OCI-LY1 (cell line): ENCODE measurements at regions not wholly inside any gene's neighbourhood (a gene's known extent, or its start where the extent isn't known, plus 50 kb on each side); places are given as distances from the start of the nearest gene placed in this dataset.

Source experiments
- H2AFZ ChIP-seq: fragments of 200-600 bp; sonication (generic), shearing (Covaris generic); 2 replicates; pipeline ENCODE4 v1.6.0; 2014; ENCODE audit warnings: antibody characterized with exemption, mild to moderate bottlenecking, low read length
- H3F3A ChIP-seq: fragments of 200-600 bp; sonication (generic), shearing (Covaris generic); 2 replicates; pipeline ENCODE4 v1.6.0; 2014; ENCODE audit warnings: mild to moderate bottlenecking, antibody characterized with exemption, low read length, moderate library complexity; ENCODE audit not compliant: insufficient read depth
- H3K27ac ChIP-seq: fragments of 200-600 bp; sonication (generic); 2 replicates; pipeline ENCODE4 v1.5.1; 2014; ENCODE audit warnings: low read length, mixed run types, mild to moderate bottlenecking, low read depth; ENCODE audit not compliant: poor library complexity, severe bottlenecking
- H3K27me3 ChIP-seq: fragments of 200-600 bp; sonication (generic); 2 replicates; pipeline ENCODE4 v1.6.0; 2014; ENCODE audit warnings: antibody characterized with exemption, mild to moderate bottlenecking, low read length, moderate library complexity; ENCODE audit not compliant: insufficient read depth
- H3K36me3 ChIP-seq: fragments of 200-600 bp; sonication (generic); 2 replicates; pipeline ENCODE4 v1.6.1; 2014; ENCODE audit warnings: mild to moderate bottlenecking, antibody characterized with exemption, low read length, moderate library complexity, mixed read lengths; ENCODE audit not compliant: insufficient read depth
- H3K4me1 ChIP-seq: fragments of 200-600 bp; sonication (generic); 2 replicates; pipeline ENCODE4 v1.5.1; 2014; ENCODE audit warnings: mild to moderate bottlenecking, low read length, moderate library complexity; ENCODE audit not compliant: insufficient read depth, severe bottlenecking
- H3K4me2 ChIP-seq: fragments of 200-600 bp; sonication (generic), shearing (Covaris generic); 2 replicates; pipeline ENCODE4 v1.6.1; 2014; ENCODE audit warnings: low read length
- H3K4me3 ChIP-seq: fragments of 200-600 bp; sonication (generic); 2 replicates; pipeline ENCODE4 v1.5.1; 2014; ENCODE audit warnings: low read length, low read depth, mild to moderate bottlenecking, mixed read lengths; ENCODE audit not compliant: poor library complexity, severe bottlenecking
- H3K79me2 ChIP-seq: fragments of 200-600 bp; shearing (Covaris generic); 2 replicates; pipeline ENCODE4 v1.6.1; 2016; ENCODE audit warnings: mixed run types, low read length, mixed read lengths; ENCODE audit not compliant: insufficient read depth
- H3K9ac ChIP-seq: fragments of 200-600 bp; sonication (generic), shearing (Covaris generic); 2 replicates; pipeline ENCODE4 v1.6.1; 2014; ENCODE audit warnings: mild to moderate bottlenecking, low read length, mixed read lengths
- H3K9me2 ChIP-seq: fragments of 200-600 bp; sonication (generic), shearing (Covaris generic); 2 replicates; pipeline ENCODE4 v1.6.1; 2014; ENCODE audit warnings: low read depth, mild to moderate bottlenecking, low read length, mixed read lengths
- H3K9me3 ChIP-seq: fragments of 200-600 bp; shearing (Covaris generic); 2 replicates; pipeline ENCODE4 v1.6.1; 2014; ENCODE audit warnings: low read length, mixed read lengths
- H4K20me1 ChIP-seq: fragments of 200-600 bp; sonication (generic), shearing (Covaris generic); 2 replicates; pipeline ENCODE4 v1.6.0; 2016; ENCODE audit warnings: mild to moderate bottlenecking, low read length; ENCODE audit not compliant: insufficient read depth
- CTCF ChIP-seq: fragments of 200-600 bp; sonication (generic), shearing (Covaris generic); IDR thresholded peaks from 2 replicates; pipeline ENCODE4 v1.5.1; 2017; ENCODE audit warnings: mild to moderate bottlenecking, antibody characterized with exemption, low read length, moderate library complexity, mixed read lengths
- EZH2 ChIP-seq: fragments of 200-600 bp; sonication (generic), shearing (Covaris generic); IDR thresholded peaks from 2 replicates; pipeline ENCODE4 v1.8.0; 2017; ENCODE audit warnings: borderline replicate concordance, mixed run types, mild to moderate bottlenecking, antibody characterized with exemption, low read length, moderate library complexity, mixed read lengths

GRCh38 chr14:87705439-87705896 is 287.5 kb downstream of the GALC start:
- no peak for TF ChIP-seq CTCF
- no peak for TF ChIP-seq EZH2
- Histone ChIP-seq H3K9ac (no peak overlapping the region), H3K36me3 (no peaks in the 10 kb centered on the region), H3K4me2 (no peak overlapping the region), H2AFZ (no peak overlapping the region), H3K79me2 (no peaks in the 10 kb centered on the region), H3F3A (no peaks in the 10 kb centered on the region), H3K27me3 (no peaks in the 10 kb centered on the region), H3K9me2 (no peaks in the 10 kb centered on the region), H3K27ac (no peak overlapping the region), H3K9me3 (no peaks in the 10 kb centered on the region), H3K4me1 (no peaks in the 10 kb centered on the region), H4K20me1 (no peaks in the 10 kb centered on the region), H3K4me3 (no peak overlapping the region)

- H3K9ac ChIP-seq = no peak overlapping the region
- no peaks in the 10 kb centered on the region for H3K4me1 ChIP-seq
- H3K4me2 ChIP-seq = no peak overlapping the region
- H3K9me2 ChIP-seq = no peaks in the 10 kb centered on the region
- no peaks in the 10 kb centered on the region for H3K79me2 ChIP-seq
- TF ChIP-seq EZH2 (no peak), CTCF (no peak)
- no peak overlapping the region for H2AFZ ChIP-seq
- no peaks in the 10 kb centered on the region for H3K36me3 ChIP-seq
- no peaks in the 10 kb centered on the region for H4K20me1 ChIP-seq
- H3K27ac ChIP-seq = no peak overlapping the region
- H3K9me3 ChIP-seq = no peaks in the 10 kb centered on the region
- H3K27me3 ChIP-seq = no peaks in the 10 kb centered on the region
- H3K4me3 ChIP-seq = no peak overlapping the region
- no peaks in the 10 kb centered on the region for H3F3A ChIP-seq
Measured at GRCh38 chr14:87698481-87698880, 294.5 kb downstream of the GALC start.

GRCh38 chr14:87696485-87696884 is 296.5 kb downstream of the GALC start:
- Histone ChIP-seq H3K36me3 (no peaks in the 10 kb centered on the region), H2AFZ (no peak overlapping the region), H3F3A (no peaks in the 10 kb centered on the region), H3K4me1 (no peaks in the 10 kb centered on the region), H4K20me1 (no peaks in the 10 kb centered on the region), H3K27me3 (no peaks in the 10 kb centered on the region), H3K79me2 (no peaks in the 10 kb centered on the region), H3K9me2 (no peaks in the 10 kb centered on the region), H3K9me3 (no peaks in the 10 kb centered on the region), H3K4me2 (no peak overlapping the region), H3K27ac (no peak overlapping the region), H3K9ac (no peak overlapping the region), H3K4me3 (no peak overlapping the region)
- TF ChIP-seq CTCF = no peak
- no peak for TF ChIP-seq EZH2
